GM18511 (cell line): ENCODE measurements at regions not wholly inside any gene's neighbourhood (a gene's known extent, or its start where the extent isn't known, plus 50 kb on each side); places are given as distances from the start of the nearest gene placed in this dataset.

Source experiments
- ATAC-seq: cut with Tn5 transposase; IDR thresholded peaks from one replicate; pipeline ENCODE4 v1.9.1; 2021; ENCODE audit warnings: mild to moderate bottlenecking, moderate library complexity; ENCODE audit not compliant: unreplicated experiment

GRCh38 chr18:34077599-34077998 lies 147.1 kb downstream of the NOL4 start:
- ATAC-seq = no peak

GRCh38 chr18:34075963-34076860 lies 148.5 kb downstream of the NOL4 start:
- ATAC-seq = no peak

- ATAC-seq = no peak
Observed at GRCh38 chr18:34061226-34061625, 163.5 kb downstream of the NOL4 start.

GRCh38 chr18:34055227-34055626 lies 169.5 kb downstream of the NOL4 start:
- no peak for ATAC-seq

- no peak for ATAC-seq
Observed at GRCh38 chr18:34050661-34051060, 174.1 kb downstream of the NOL4 start.

- ATAC-seq = no peak
Observed at GRCh38 chr18:34049511-34049910, 175.2 kb downstream of the NOL4 start.

- ATAC-seq = no peak
Observed at GRCh38 chr18:34048423-34048822, 176.3 kb downstream of the NOL4 start.

- ATAC-seq = no peak
Observed at GRCh38 chr18:34042423-34043146, 182.1 kb downstream of the NOL4 start.

GRCh38 chr18:34039611-34040010 lies 185.1 kb downstream of the NOL4 start:
- ATAC-seq = no peak

GRCh38 chr18:34039201-34039600 lies 185.5 kb downstream of the NOL4 start:
- peak; percentile 67 for ATAC-seq

GRCh38 chr18:34038086-34038485 lies 186.6 kb downstream of the NOL4 start:
- no peak for ATAC-seq

GRCh38 chr18:34033968-34034367 lies 190.7 kb downstream of the NOL4 start:
- ATAC-seq = no peak

GRCh38 chr18:34031810-34032209 lies 192.9 kb downstream of the NOL4 start:
- ATAC-seq = peak; percentile 66

GRCh38 chr18:34028324-34028723 lies 196.4 kb downstream of the NOL4 start:
- ATAC-seq = no peak

GRCh38 chr18:34025191-34025801 lies 199.4 kb downstream of the NOL4 start:
- ATAC-seq = no peak

GRCh38 chr18:34023471-34023870 lies 201.2 kb downstream of the NOL4 start:
- no peak for ATAC-seq

- ATAC-seq = no peak
Observed at GRCh38 chr18:34018336-34018735, 206.4 kb downstream of the NOL4 start.

- no peak for ATAC-seq
Observed at GRCh38 chr18:34003687-34004086, 221.0 kb downstream of the NOL4 start.

- no peak for ATAC-seq
Observed at GRCh38 chr18:34002130-34002529, 222.6 kb downstream of the NOL4 start.

- no peak for ATAC-seq
Observed at GRCh38 chr18:34001376-34001775, 223.3 kb downstream of the NOL4 start.

- ATAC-seq = no peak
Observed at GRCh38 chr18:33987206-33987605, 237.5 kb downstream of the NOL4 start.

GRCh38 chr18:33983126-33983525 lies 241.6 kb downstream of the NOL4 start:
- ATAC-seq = no peak
